Activated CD8-positive, alpha-beta memory T cell treated with anti-CD3 and anti-CD28 coated beads for 48 hours (primary cell): ENCODE measurements at regions not wholly inside any gene's neighbourhood (a gene's known extent, or its start where the extent isn't known, plus 50 kb on each side); places are given as distances from the start of the nearest gene placed in this dataset.

Experiments
- DNase-seq, 3 experiments: peaks; one replicate each; pipeline ENCODE4 v3.0.0-alpha.2; 2020; ENCODE audit warnings: low read depth in 2 of 3, low spot score in 2 of 3

DNA sequence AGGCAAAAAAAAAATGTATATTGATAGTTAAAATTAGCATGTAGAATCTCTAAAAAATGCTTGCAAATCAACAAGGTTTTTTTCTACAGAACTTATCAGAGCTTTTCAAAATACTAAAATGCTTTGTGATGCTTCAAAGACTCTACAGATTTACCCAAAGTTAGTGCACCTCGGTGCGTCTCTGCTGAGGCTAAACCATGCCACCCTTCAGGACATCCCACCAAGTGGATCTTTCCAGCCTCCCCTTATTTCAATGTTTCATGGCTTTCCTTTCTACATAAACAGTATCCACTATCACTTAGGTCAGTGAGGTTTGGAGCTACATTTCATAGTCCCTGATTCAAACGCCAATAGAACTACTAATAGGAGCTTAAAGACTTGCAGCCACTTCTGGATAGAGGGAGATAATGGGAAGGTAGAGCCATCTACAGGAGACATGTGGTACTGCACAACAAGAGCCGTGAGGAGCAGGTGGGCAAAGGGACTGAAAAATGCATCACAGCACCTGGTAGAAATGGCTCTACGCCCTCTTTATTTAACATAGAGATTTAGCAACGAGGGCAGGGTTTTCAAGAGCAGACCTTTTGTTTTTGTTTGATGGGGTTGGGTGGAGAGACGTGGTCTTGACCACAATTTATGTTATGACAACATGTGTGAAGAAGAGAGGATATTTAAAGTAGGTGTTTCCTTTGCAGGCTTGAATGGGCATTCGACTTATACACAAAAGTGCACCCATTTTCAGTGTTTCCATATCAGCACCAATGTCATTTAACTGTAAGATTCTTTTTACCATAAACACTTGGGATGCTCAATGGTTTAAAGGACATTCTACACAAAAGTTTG, 56.1 kb upstream of the SLC35G4 start:
- DNase-seq = no peak

- DNase-seq = no peak
These were observed 60.4 kb upstream of the SLC35G4 start for GRCh38 chr18:11548916-11549551.

DNA sequence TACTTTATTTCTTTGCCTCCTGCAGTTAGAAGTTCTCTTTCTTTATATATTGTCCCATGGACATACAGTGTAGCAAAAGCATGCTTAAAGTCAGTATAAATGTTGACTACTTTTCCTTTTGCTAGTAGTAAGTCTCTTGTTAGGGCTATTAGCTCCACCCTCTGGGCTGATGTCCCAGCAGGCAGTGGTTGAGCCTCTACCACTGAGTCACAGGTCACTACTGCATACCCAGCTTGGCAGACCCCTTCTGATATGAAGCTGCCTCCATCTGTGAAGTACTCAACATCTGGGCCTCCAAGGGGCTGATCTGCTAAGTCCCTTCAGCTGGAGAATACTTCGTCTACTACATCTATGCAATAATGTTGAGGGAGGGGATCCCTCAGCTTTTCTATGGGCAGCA, 61.0 kb upstream of the SLC35G4 start:
- DNase-seq = no peak

DNA sequence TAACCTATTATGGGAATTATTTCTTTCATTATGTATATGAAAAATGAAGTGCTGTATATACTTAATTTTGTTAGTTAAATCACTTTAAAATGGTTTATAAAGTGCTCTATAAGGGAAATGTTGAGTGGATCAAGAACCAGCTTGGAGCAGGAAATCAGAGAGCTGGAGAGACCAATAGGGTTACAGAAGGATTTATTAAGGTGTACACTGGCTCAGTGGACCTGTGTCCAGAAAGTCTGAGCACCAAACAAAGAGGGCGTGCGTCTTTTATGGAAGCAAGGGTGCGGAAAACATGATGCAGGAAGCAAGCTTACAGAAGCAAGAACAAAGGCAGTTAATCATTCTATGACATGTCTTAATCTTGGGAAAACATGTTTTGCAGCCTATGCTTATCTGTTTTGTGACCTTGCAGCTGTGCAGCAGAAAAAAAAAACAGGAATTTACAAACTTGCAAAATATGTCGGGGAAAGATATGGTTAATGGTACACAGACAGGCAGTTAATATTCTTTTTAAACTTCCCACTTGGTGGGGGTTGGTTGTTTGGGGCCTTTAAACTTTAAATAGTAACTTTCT, 65.2 kb upstream of the SLC35G4 start:
- no peak for DNase-seq

DNA sequence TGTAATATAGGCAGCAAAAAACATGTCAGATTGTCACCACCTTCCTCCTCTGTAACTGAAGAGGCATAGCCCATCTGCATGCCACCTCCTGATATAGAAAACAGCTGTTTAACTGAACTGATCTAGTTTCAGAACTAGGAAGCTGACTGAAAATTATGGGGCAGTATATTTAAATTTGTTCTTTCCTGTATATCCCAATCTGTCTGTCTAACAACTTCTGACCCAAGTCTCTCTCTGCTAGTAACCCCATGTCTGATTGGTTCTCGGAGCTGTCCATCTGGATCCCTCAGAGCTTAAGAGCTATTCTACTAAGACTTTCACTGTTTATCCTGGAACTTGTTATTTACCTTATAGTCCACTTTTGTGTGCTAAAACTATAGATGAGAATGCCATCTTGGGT, 68.2 kb upstream of the SLC35G4 start:
- DNase-seq = no peak

DNA sequence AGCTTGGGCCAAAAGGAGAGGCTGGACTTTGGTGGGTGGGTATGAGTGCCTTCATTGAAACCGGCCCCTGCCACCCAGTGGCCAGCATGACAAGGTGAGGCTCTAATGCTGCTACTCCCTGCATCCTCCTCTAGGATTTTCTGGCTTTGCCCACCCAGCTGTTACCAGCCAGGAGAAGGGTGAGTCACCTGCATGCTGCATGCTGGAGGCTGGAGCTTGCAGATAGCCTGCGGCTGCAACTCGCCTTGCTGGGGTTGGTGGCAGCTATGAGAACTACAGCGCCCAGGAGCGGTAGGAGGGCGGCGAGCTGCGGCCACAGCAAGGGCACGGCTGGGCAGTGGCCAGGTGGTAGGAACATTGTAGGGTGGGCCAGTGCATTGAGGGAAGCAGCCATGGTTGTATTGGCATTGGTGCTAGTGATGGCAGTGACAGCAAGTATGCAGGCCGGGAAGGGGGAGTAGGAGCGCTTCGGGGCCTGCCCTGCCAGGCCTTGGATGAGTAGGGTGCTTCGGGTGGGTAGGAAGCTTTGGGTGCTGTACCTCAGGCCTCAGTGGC, 75.4 kb upstream of the SLC35G4 start:
- no peak for DNase-seq

GRCh38 chr18:11533513-11533890, 75.9 kb upstream of the SLC35G4 start:
- DNase-seq = no peak

DNA sequence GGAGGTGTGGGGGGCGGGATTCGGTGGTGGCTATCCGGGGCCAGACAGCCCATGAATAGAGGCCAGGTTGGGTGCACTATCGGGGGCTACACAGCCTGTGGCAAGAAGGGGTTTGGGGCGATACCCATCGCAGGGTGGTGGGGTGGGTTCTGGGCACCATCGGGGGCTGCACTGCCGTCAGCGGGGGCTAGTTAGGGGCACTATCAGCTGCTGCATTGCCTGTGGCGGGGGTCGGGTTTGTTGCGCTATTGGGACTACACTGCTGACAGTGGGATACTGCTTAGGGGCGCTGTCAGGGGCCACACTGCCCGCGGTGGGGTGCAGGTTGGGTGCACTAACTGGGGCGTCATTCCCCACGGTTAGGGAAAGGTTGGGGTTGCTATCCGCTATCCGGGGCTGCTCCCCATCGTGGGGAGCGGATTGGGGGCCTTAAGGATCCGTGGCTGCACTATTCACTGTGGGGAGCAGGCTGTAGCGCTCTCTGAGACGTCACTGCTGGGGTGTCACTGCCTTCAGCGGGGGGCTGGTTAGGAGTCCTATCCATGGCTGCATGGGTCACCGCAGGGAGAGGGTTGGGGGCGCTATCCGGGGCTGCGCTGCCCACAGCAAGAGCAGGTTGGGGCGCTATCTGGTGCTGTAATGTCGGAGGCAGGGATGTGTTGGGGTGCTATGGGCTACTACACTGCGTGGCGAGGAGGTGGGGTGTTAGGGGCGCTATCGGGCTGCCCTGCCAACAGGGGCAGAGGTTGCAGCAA, 76.5 kb upstream of the SLC35G4 start:
- no peak for DNase-seq

- DNase-seq = no peak
These were observed 80.3 kb upstream of the SLC35G4 start for GRCh38 chr18:11529081-11529480.

DNA sequence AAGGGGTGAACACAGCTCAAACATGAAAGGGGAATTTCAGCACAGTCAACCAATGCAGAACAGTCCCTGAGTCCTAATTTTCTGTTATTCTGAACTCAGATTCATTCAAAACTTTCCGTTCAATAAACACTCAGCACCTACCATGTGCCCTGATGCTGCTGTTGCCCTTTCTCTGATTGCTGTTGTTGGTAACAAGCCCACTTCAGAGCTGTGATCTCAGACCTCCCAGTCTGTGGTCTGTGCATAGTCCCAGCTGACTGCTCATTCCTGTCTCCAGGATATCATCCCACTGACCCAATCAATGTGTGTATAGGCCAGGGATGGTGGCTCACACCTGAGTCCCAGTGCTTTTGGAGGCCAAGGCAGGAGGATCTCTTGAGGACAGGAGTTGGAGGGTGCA, 82.7 kb upstream of the SLC35G4 start:
- no peak for DNase-seq

DNA sequence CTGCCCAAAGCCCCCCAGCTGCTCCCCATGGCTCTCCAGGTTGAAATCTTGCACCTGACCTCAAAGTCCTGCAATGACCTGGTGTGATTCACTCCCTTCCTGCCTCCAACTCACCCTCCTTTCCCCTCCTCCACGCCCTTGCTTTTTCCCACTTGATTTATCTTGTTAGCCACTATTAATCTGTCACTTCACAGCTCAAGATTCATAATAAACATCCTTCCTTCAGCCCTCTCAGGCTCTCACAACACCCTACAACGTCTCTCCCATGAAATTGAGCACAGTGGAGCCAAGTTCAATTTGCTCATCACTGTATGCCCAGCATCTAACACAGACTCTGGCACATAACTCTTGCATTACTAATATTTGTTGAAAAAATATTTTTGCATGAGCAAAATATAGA, 85.6 kb upstream of the SLC35G4 start:
- no peak for DNase-seq

DNA sequence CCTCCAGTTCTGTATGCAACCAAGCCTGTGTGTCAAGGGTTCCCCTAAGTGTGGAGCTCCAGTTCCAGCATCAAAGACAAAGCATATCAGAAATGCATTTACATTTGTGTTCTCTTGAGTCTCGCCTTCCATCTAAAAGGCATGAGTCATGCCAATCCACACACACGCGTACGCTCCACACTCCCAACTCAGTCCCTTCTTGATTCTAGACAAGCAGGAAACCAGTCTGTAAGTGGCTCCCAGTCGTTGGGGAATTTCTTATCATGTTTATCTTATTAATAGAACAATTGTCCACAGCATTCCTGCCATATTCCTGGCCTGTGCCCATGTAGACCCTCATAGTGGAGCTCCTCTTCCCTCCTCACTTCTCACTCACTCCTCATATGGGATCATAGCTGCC, 86.4 kb upstream of the SLC35G4 start:
- no peak for DNase-seq

DNA sequence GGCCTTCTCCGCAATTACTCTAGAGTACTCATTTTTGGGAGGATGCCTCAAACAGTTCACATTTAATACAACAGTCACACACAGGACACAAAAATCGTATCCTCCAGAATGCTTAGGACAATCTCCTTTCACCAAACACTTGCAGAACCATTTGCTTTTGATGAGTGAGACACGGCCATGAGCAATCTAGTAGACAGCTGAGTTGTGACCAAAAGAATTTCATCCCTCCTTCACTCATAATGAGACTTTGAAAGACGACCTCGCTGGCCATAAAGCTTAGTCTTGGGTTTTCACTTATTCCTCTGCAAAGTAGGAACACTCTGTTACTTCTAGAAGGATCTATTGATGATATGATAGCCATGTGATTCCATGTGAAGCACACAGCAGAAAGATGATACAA, 87.5 kb upstream of the SLC35G4 start:
- no peak for DNase-seq

DNA sequence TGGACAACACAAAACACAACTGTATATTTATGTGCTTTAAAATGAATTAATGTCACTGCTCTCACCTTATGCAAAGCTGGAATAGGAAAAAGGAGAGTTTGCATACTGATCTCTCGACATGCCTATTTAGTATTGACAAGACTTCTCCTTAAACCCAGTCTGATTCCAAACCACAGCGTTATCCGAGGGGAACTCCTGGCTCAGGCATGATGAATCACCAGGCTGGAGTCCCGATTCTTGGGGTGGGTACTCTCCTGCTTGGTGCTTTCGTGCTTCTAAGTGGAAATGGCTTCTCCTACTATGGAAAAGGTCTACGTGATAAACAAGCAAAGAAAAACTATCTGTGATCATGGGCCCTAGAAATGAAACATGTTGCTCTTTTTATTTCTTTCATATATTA, 88.9 kb upstream of the SLC35G4 start:
- no peak for DNase-seq

- peak in 1 of 3 experiments; percentile 1 for DNase-seq
These were observed 90.4 kb upstream of the SLC35G4 start for GRCh38 chr18:11518788-11519685.

GRCh38 chr18:11517704-11518103, 91.7 kb upstream of the SLC35G4 start:
- no peak for DNase-seq

- DNase-seq = no peak
These were observed 92.5 kb upstream of the SLC35G4 start for GRCh38 chr18:11516751-11517503.

- no peak for DNase-seq
These were observed 95.1 kb upstream of the SLC35G4 start for GRCh38 chr18:11514267-11514666.

GRCh38 chr18:11512096-11513025, 97.0 kb upstream of the SLC35G4 start:
- no peak for DNase-seq
